Frontal cortex (tissue), 3 donors: ENCODE measurements at regions not wholly inside any gene's neighbourhood (a gene's known extent, or its start where the extent isn't known, plus 50 kb on each side); places are given as distances from the start of the nearest gene placed in this dataset.

Source experiments
- DNase-seq, 2 donors: peaks; one replicate each; pipeline ENCODE4 v3.0.0; 2012; ENCODE audit warnings: low spot score in 2 of 2
- FAIRE-seq: peaks from 2 replicates; lab custom pipeline; 2012; peaks lifted over from hg19 to GRCh38; lab: Jason Lieb, UNC
- donor health status: control.
- donor health status: control.
- donor health status: control.

- no peak for DNase-seq
Observed at GRCh38 chr18:45291621-45292615, 323.4 kb upstream of the SLC14A2 start.

GRCh38 chr18:45295388-45295787 is 319.9 kb upstream of the SLC14A2 start:
- FAIRE-seq (no peak), DNase-seq (no peak)

More at GRCh38 chr18:45291621-45292615, 323.4 kb upstream of the SLC14A2 start:
- no peak for FAIRE-seq

GRCh38 chr18:45298986-45299385 is 316.3 kb upstream of the SLC14A2 start:
- FAIRE-seq: no peak
- DNase-seq: no peak

- no peak for FAIRE-seq
Observed at GRCh38 chr18:45303026-45303425, 312.2 kb upstream of the SLC14A2 start.

GRCh38 chr18:45304558-45304957 is 310.7 kb upstream of the SLC14A2 start:
- FAIRE-seq (no peak), DNase-seq (no peak)

More at GRCh38 chr18:45303026-45303425, 312.2 kb upstream of the SLC14A2 start:
- DNase-seq: no peak

GRCh38 chr18:45312555-45313126 is 302.6 kb upstream of the SLC14A2 start:
- DNase-seq (no peak), FAIRE-seq (no peak)

GRCh38 chr18:45316127-45316526 is 299.1 kb upstream of the SLC14A2 start:
- DNase-seq: no peak
- no peak for FAIRE-seq

GRCh38 chr18:45317948-45318640 is 297.2 kb upstream of the SLC14A2 start:
- FAIRE-seq (no peak), DNase-seq (no peak)

- FAIRE-seq: no peak
- no peak for DNase-seq
Observed at GRCh38 chr18:45320724-45321123, 294.6 kb upstream of the SLC14A2 start.

GRCh38 chr18:45321520-45321919 is 293.8 kb upstream of the SLC14A2 start:
- FAIRE-seq: no peak
- no peak for DNase-seq

- DNase-seq: no peak
- no peak for FAIRE-seq
Observed at GRCh38 chr18:45322343-45322742, 292.9 kb upstream of the SLC14A2 start.

GRCh38 chr18:45324101-45324494 is 291.2 kb upstream of the SLC14A2 start:
- no peak for DNase-seq
- no peak for FAIRE-seq

- DNase-seq (no peak), FAIRE-seq (no peak)
Observed at GRCh38 chr18:45324495-45325113, 290.7 kb upstream of the SLC14A2 start.

- DNase-seq (no peak), FAIRE-seq (no peak)
Observed at GRCh38 chr18:45325778-45326177, 289.5 kb upstream of the SLC14A2 start.

- DNase-seq: no peak
- FAIRE-seq: no peak
Observed at GRCh38 chr18:45326505-45326904, 288.8 kb upstream of the SLC14A2 start.

- no peak for DNase-seq
- no peak for FAIRE-seq
Observed at GRCh38 chr18:45328296-45328695, 287.0 kb upstream of the SLC14A2 start.

GRCh38 chr18:45328811-45329210 is 286.5 kb upstream of the SLC14A2 start:
- FAIRE-seq (no peak), DNase-seq (no peak)

- FAIRE-seq (no peak), DNase-seq (no peak)
Observed at GRCh38 chr18:45329316-45329715, 286.0 kb upstream of the SLC14A2 start.

- DNase-seq (no peak), FAIRE-seq (no peak)
Observed at GRCh38 chr18:45330170-45330594, 285.1 kb upstream of the SLC14A2 start.

GRCh38 chr18:45332871-45333270 is 282.4 kb upstream of the SLC14A2 start:
- FAIRE-seq (no peak), DNase-seq (no peak)
